HCT116 (cell line): ENCODE measurements at regions not wholly inside any gene's neighbourhood (a gene's known extent, or its start where the extent isn't known, plus 50 kb on each side); places are given as distances from the start of the nearest gene placed in this dataset.

Experiments used
- ATAC-seq: fragments of 200-7000 bp; cut with Tn5 transposase; 2 replicates; pipeline ENCODE4 v1.9.1; 2020; ENCODE audit warnings: mild to moderate bottlenecking, moderate library complexity
- BruUV-seq: library from RNA; stranded (reverse); fragments of 400-500 nt; replicated peaks from 2 replicates; lab custom pipeline; 2021; lab: Mats Ljungman, UMichigan
- CTCF ChIA-PET: fragments of 300-600 bp; sonication (Branson Sonifier 250); formaldehyde crosslinking; loops from one replicate; lab custom pipeline; 2021; ENCODE audit warnings: antibody characterized with exemption; lab: Charles Lee
- POLR2A ChIA-PET: fragments of 300-600, 350-600 bp; sonication (Branson Sonifier 250); formaldehyde crosslinking; loops from one replicate; lab custom pipeline; 2021; ENCODE audit warnings: antibody characterized with exemption; lab: Charles Lee
- RAD21 ChIA-PET, 2 experiments: fragments of 300-600 bp; sonication (Branson Sonifier 250); formaldehyde crosslinking; loops; one replicate each; lab custom pipeline; 2023; ENCODE audit warnings: low total read pairs in 2 of 2; ENCODE audit not compliant: uncharacterized antibody in 2 of 2, unreplicated experiment in 2 of 2, low non-redundant PET in 1 of 2; lab: Charles Lee
- DNase-seq: peaks from one replicate; pipeline ENCODE4 v3.0.0-alpha.2; 2010; ENCODE audit warnings: low read depth, low spot score
- H2AFZ ChIP-seq: fragments of 200-600 bp; shearing (Covaris generic), sonication (generic); 2 replicates; pipeline ENCODE4 v1.6.1; 2017; ENCODE audit warnings: low read depth, mixed run types, mixed read lengths, antibody characterized with exemption, low read length; ENCODE audit not compliant: poor library complexity, severe bottlenecking
- H3K27ac ChIP-seq: 2 replicates; pipeline ENCODE4 v1.5.1; 2012; ENCODE audit warnings: low read depth, low read length
- H3K27me3 ChIP-seq: fragments of 200-600 bp; sonication (generic); 2 replicates; pipeline ENCODE4 v1.6.1; 2016; ENCODE audit warnings: mixed run types, low read length, mixed read lengths; ENCODE audit not compliant: insufficient read depth
- H3K36me3 ChIP-seq, 2 experiments: fragments of 200-500 bp in 1 of 2; fragments of 200-600 bp in 1 of 2; sonication (Bioruptor generic) in 1 of 2; sonication (generic) in 1 of 2; 2 replicates each; pipeline versions ENCODE4 v1.5.1 to v1.6.1; 2014 to 2016; ENCODE audit warnings: low read length in 2 of 2, inconsistent platforms in 1 of 2, mixed read lengths in 1 of 2, mixed run types in 1 of 2; ENCODE audit not compliant: insufficient read depth in 2 of 2, control insufficient read depth in 1 of 2
- H3K4me1 ChIP-seq, 2 experiments: fragments of 200-600 bp in 1 of 2; sonication (generic) in 1 of 2; 2 replicates each; pipeline versions ENCODE4 v1.5.1 to v1.6.1; 2012 to 2017; ENCODE audit warnings: low read length in 2 of 2, inconsistent platforms in 1 of 2, mild to moderate bottlenecking in 1 of 2, mixed read lengths in 1 of 2, mixed run types in 1 of 2, moderate library complexity in 1 of 2; ENCODE audit not compliant: insufficient read depth in 2 of 2, control insufficient read depth in 1 of 2
- H3K4me2 ChIP-seq: fragments of 200-600 bp; sonication (generic); 2 replicates; pipeline ENCODE4 v1.6.1; 2017; ENCODE audit warnings: mixed run types, low read length, mixed read lengths
- H3K4me3 ChIP-seq, 2 experiments: fragments of 200-600 bp in 1 of 2; sonication (generic) in 1 of 2; replicated peaks in 1 of 2; 2 replicates each; pipeline ENCODE4 v1.5.1; 2011 to 2016; ENCODE audit warnings: low read length in 2 of 2, control low read depth in 1 of 2, low read depth in 1 of 2, mild to moderate bottlenecking in 1 of 2, mixed read lengths in 1 of 2, mixed run types in 1 of 2
- H3K79me2 ChIP-seq: fragments of 200-600 bp; sonication (generic); 2 replicates; pipeline ENCODE4 v1.6.1; 2017; ENCODE audit warnings: mild to moderate bottlenecking, mixed run types, low read length, moderate library complexity, mixed read lengths; ENCODE audit not compliant: insufficient read depth
- H3K9ac ChIP-seq: fragments of 200-600 bp; sonication (generic); 2 replicates; pipeline ENCODE4 v1.6.1; 2016; ENCODE audit warnings: low read length, mixed read lengths
- H3K9me2 ChIP-seq: fragments of 200-600 bp; sonication (generic), shearing (Covaris generic); 2 replicates; pipeline ENCODE4 v1.6.1; 2017; ENCODE audit warnings: mixed run types, mild to moderate bottlenecking, moderate library complexity; ENCODE audit not compliant: insufficient read depth
- H3K9me3 ChIP-seq, 2 experiments: fragments of 200-500 bp in 1 of 2; fragments of 200-600 bp in 1 of 2; sonication (Bioruptor generic) in 1 of 2; sonication (generic) in 1 of 2; 2 replicates each; pipeline ENCODE4 v1.6.1; 2014 to 2017; ENCODE audit warnings: low read length in 2 of 2, mixed read lengths in 2 of 2, inconsistent platforms in 1 of 2, low read depth in 1 of 2, mild to moderate bottlenecking in 1 of 2, mixed run types in 1 of 2, moderate library complexity in 1 of 2; ENCODE audit not compliant: control insufficient read depth in 1 of 2, insufficient read depth in 1 of 2
- H4K20me1 ChIP-seq: fragments of 200-600 bp; sonication (generic), shearing (Covaris generic); 2 replicates; pipeline ENCODE4 v1.6.1; 2017; ENCODE audit warnings: mixed run types, mild to moderate bottlenecking, moderate library complexity; ENCODE audit not compliant: insufficient read depth
- CBX3 ChIP-seq: IDR thresholded peaks from 2 replicates; pipeline ENCODE4 v1.6.1; 2012; ENCODE audit warnings: low read depth
- ELF1 ChIP-seq: IDR thresholded peaks from 2 replicates; pipeline ENCODE4 v1.6.1; 2012; ENCODE audit warnings: low read depth, borderline replicate concordance
- EZH2 ChIP-seq: fragments of 200-600 bp; sonication (generic); IDR thresholded peaks from 2 replicates; pipeline ENCODE4 v1.6.1; 2017; ENCODE audit warnings: antibody characterized with exemption, mixed run types
- EZH2phosphoT487 ChIP-seq: fragments of 200-600 bp; IDR thresholded peaks from 2 replicates; pipeline ENCODE4 v1.6.1; 2018; ENCODE audit warnings: antibody characterized with exemption, borderline replicate concordance
- JUND ChIP-seq: IDR thresholded peaks from 2 replicates; pipeline ENCODE4 v1.6.1; 2012
- POLR2A ChIP-seq: IDR thresholded peaks from 2 replicates; pipeline ENCODE4 v1.7.0; 2011; ENCODE audit warnings: borderline replicate concordance; ENCODE audit not compliant: insufficient read depth, insufficient read length; ENCODE audit errors: extremely low read depth
- POLR2AphosphoS5 ChIP-seq: IDR thresholded peaks from 2 replicates; pipeline ENCODE4 v1.6.1; 2011; ENCODE audit warnings: mild to moderate bottlenecking, low read depth, low read length, moderate library complexity
- RAD21 ChIP-seq: IDR thresholded peaks from 2 replicates; pipeline ENCODE4 v1.6.1; 2012; ENCODE audit warnings: low read depth, mild to moderate bottlenecking
- SP1 ChIP-seq: IDR thresholded peaks from 2 replicates; pipeline ENCODE4 v1.6.1; 2012; ENCODE audit warnings: low read depth
- SRF ChIP-seq: IDR thresholded peaks from 2 replicates; pipeline ENCODE4 v1.6.1; 2012; ENCODE audit warnings: low read depth
- TCF7L2 ChIP-seq: IDR thresholded peaks from 2 replicates; pipeline ENCODE4 v1.7.0; 2011; ENCODE audit warnings: borderline replicate concordance, inconsistent platforms; ENCODE audit not compliant: insufficient read depth, insufficient read length; ENCODE audit errors: extremely low read depth
- YY1 ChIP-seq: IDR thresholded peaks from 2 replicates; pipeline ENCODE4 v1.6.1; 2011; ENCODE audit warnings: low read length, low read depth, moderate library complexity, mild to moderate bottlenecking; ENCODE audit not compliant: insufficient replicate concordance; ENCODE audit errors: extremely low read depth
- intact Hi-C: fragments of 100-400 bp; cut with micrococcal nuclease; formaldehyde crosslinking; loops from 2 replicates; pipeline ENCODE4 v1.10.0; 2022
- TF ChIP-seq, protein P1 (sequence below): IDR thresholded peaks from 2 replicates; pipeline ENCODE4 v1.6.1; 2012
- TF ChIP-seq, protein P2 (sequence below), 3 experiments: fragments of 200-600 bp in 1 of 3; sonication (generic) in 1 of 3; IDR thresholded peaks in 2 of 3; conservative IDR thresholded peaks in 1 of 3; 2 replicates each; pipeline ENCODE4 v1.5.1; 2012 to 2017; ENCODE audit warnings: low read depth in 2 of 3, low read length in 2 of 3, antibody characterized with exemption in 1 of 3, borderline replicate concordance in 1 of 3, control low read depth in 1 of 3, mild to moderate bottlenecking in 1 of 3, mixed read lengths in 1 of 3, mixed run types in 1 of 3, moderate library complexity in 1 of 3; ENCODE audit not compliant: insufficient read depth in 1 of 3

DNA sequence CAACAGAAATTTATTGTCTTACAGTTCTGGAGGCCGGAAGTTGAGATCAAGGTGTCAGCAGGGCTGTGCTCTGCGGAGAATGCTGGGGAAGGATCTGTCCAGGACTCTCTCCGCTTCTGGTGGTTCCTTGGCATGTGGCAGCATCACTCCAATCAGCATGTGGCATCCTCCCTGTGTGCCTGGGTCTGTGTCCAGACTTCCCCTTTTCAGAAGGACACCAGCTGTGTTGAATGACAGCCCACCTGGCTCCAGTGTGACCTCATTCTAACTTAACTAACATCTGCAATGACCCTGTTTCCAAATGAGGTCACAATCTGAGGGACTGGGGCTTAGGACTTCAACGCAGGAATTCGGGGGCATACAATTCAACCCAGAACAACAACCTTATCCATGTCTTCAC lies 141.9 kb downstream of the BMS1 start:
- Histone ChIP-seq H3K9ac (no peak overlapping the region), H3K9me2 (no peaks in the 10 kb centered on the region), H3K4me3 (no peak overlapping the region), H3K4me1 (peaks cover 6 to 7% of the 10 kb centered on the region in 2 experiments; a peak in 2 of 4 replicates), H3K27ac (no peak overlapping the region), H2AFZ (no peak overlapping the region), H3K4me2 (no peak overlapping the region), H4K20me1 (no peaks in the 10 kb centered on the region), H3K27me3 (no peaks in the 10 kb centered on the region), H3K36me3 (no peaks in the 10 kb centered on the region; a peak in 1 of 4 replicates), H3K9me3 (no peaks in the 10 kb centered on the region), H3K79me2 (no peaks in the 10 kb centered on the region)
- ChIA-PET RAD21 (no interaction called here), POLR2A (no interaction called here), CTCF (no interaction called here)
- TF ChIP-seq RAD21, result no peak
- no peak for TF ChIP-seq ELF1
- no peak for TF ChIP-seq CBX3
- TF ChIP-seq SRF, result no peak
- no peak for TF ChIP-seq SP1
- no peak for TF ChIP-seq POLR2AphosphoS5
- no peak for TF ChIP-seq TCF7L2
- no peak for TF ChIP-seq EZH2
- TF ChIP-seq JUND, result no peak
- TF ChIP-seq, protein P1, sequence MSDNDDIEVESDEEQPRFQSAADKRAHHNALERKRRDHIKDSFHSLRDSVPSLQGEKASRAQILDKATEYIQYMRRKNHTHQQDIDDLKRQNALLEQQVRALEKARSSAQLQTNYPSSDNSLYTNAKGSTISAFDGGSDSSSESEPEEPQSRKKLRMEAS, result no peak
- TF ChIP-seq EZH2phosphoT487, result no peak
- TF ChIP-seq POLR2A, result no peak
- ATAC-seq, result no peak
- no TSS peak for BruUV-seq
- DNase-seq, result no peak
- intact Hi-C loops, result no loop called here

DNA sequence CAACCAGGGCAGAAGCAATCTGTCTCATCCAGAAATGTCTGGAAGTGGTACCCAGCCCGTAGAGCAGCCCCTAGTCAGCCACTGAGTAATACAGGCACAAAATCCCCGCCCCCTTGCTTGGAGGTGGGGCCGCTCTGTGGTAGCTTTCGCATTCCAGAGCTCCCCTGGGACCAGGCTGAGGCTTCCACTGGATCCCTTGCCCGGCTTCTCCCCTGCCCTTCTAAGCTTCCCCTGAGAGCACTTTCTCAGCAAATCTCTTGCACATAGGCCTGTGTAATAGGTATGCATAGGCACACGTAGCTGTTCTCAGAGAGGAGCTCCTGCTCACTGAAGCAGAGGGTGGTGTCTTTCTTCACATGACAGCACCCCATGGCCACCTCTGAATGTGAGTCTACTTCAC lies 144.2 kb downstream of the BMS1 start:
- no peak overlapping the region for H3K27ac ChIP-seq
- BruUV-seq, result no TSS peak
- no peaks in the 10 kb centered on the region; a peak in 1 of 4 replicates for H3K36me3 ChIP-seq
- intact Hi-C loops, result no loop called here
- POLR2A ChIA-PET, result no interaction called here
- RAD21 ChIA-PET, result no interaction called here
- H3K79me2 ChIP-seq, result no peaks in the 10 kb centered on the region
- no peak for TF ChIP-seq RAD21
- TF ChIP-seq YY1, result no peak
- no peak for TF ChIP-seq SP1
- no peak for TF ChIP-seq SRF
- TF ChIP-seq EZH2phosphoT487, result no peak
- TF ChIP-seq, protein P2, sequence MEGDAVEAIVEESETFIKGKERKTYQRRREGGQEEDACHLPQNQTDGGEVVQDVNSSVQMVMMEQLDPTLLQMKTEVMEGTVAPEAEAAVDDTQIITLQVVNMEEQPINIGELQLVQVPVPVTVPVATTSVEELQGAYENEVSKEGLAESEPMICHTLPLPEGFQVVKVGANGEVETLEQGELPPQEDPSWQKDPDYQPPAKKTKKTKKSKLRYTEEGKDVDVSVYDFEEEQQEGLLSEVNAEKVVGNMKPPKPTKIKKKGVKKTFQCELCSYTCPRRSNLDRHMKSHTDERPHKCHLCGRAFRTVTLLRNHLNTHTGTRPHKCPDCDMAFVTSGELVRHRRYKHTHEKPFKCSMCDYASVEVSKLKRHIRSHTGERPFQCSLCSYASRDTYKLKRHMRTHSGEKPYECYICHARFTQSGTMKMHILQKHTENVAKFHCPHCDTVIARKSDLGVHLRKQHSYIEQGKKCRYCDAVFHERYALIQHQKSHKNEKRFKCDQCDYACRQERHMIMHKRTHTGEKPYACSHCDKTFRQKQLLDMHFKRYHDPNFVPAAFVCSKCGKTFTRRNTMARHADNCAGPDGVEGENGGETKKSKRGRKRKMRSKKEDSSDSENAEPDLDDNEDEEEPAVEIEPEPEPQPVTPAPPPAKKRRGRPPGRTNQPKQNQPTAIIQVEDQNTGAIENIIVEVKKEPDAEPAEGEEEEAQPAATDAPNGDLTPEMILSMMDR (IDR thresholded peaks at IDR 0.05 in 2 of 3, conservative IDR thresholded peaks at IDR 0.05 in 1 of 3; ENCODE audit: borderline replicate concordance in 1 of 3, insufficient read depth in 1 of 3, low read depth in 2 of 3, low read length in 2 of 3), result no peak
- CTCF ChIA-PET, result no interaction called here
- no peaks in the 10 kb centered on the region for H3K27me3 ChIP-seq
- H3K9ac ChIP-seq, result no peak overlapping the region
- H3K9me2 ChIP-seq, result no peaks in the 10 kb centered on the region
- ATAC-seq (peak; percentile 72), DNase-seq (no peak)
- no peak overlapping the region for H3K4me3 ChIP-seq
- peaks cover 6 to 7% of the 10 kb centered on the region in 2 experiments; a peak in 2 of 4 replicates for H3K4me1 ChIP-seq
- no peaks in the 10 kb centered on the region for H4K20me1 ChIP-seq
- H2AFZ ChIP-seq, result no peak overlapping the region
- no peaks in the 10 kb centered on the region for H3K9me3 ChIP-seq
- peak overlapping the region; percentile 28 for H3K4me2 ChIP-seq
